ENCODE measurements at regions not wholly inside any gene's neighbourhood (a gene's known extent, or its start where the extent isn't known, plus 50 kb on each side); places are given as distances from the start of the nearest gene placed in this dataset.

- TF ChIP-seq MAX (IDR thresholded peaks at IDR 0.05; ENCODE audit: insufficient read depth, insufficient read length) (no peak), POLR2AphosphoS5 (IDR thresholded peaks at IDR 0.05; ENCODE audit: insufficient read depth, low read depth, low read length) (no peak), MYC (IDR thresholded peaks at IDR 0.05; ENCODE audit: low read depth, low read length) (no peak), POLR2A (IDR thresholded peaks at IDR 0.05; ENCODE audit: low read depth, low read length) (no peak)
- Histone ChIP-seq H3K9ac (replicated peaks; ENCODE audit: extremely low read depth, insufficient read depth, low read length) (no peak overlapping the region), H3K4me3 (replicated peaks in 1 of 3; ENCODE audit: insufficient read depth in 1 of 3, low read depth in 1 of 3, low read length in 3 of 3) (no peak overlapping the region), H2AFZ (ENCODE audit: low read depth, low read length) (no peak overlapping the region), H3K4me2 (ENCODE audit: insufficient read depth, low read length) (no peak overlapping the region), H3K79me2 (ENCODE audit: control insufficient read depth, insufficient read depth, low read length) (no peaks in the 10 kb centered on the region), H3K36me3 (ENCODE audit: control insufficient read depth in 2 of 2, extremely low read depth in 1 of 2, insufficient read depth in 2 of 2, low read length in 2 of 2) (no peaks in the 10 kb centered on the region), H3K9me1 (replicated peaks; ENCODE audit: control insufficient read depth, extremely low read depth, insufficient read depth, low read length) (no peaks in the 10 kb centered on the region), H3K4me1 (ENCODE audit: control insufficient read depth, extremely low read depth, insufficient read depth, low read length) (no peaks in the 10 kb centered on the region), H3K9me3 (replicated peaks; ENCODE audit: control insufficient read depth, insufficient read depth, low read length) (no peaks in the 10 kb centered on the region), H3K27ac (ENCODE audit: insufficient read depth, low read depth, low read length) (no peak overlapping the region), H3K27me3 (ENCODE audit: control insufficient read depth in 2 of 2, insufficient read depth in 2 of 2, low read length in 2 of 2) (no peaks in the 10 kb centered on the region), H4K20me1 (replicated peaks; ENCODE audit: control insufficient read depth, extremely low read depth, insufficient read depth, low read length) (no peaks in the 10 kb centered on the region)
- ChIA-PET POLR2A (no interaction called here), CTCF (interaction anchor here (0.6 kb wide), 1 partner anchor 157 kb away, joined by 3 read pairs; no protein-coding TSS in a partner anchor)
- no peak for FAIRE-seq
- BruUV-seq (replicated peaks) = no TSS peak
- DNase-seq (ENCODE audit: low read depth, low spot score) = no peak
- intact Hi-C loops (cut with micrococcal nuclease) = no loop called here
- dilution Hi-C loops (cut with MboI; ENCODE audit: extremely low pct_ligation_motif_present, low sequenced_read_pairs) = no loop called here
These were observed 189.2 kb upstream of the DMAC1 start for GRCh38 chr9:7988644-7989280.

- Histone ChIP-seq H3K4me1 (ENCODE audit: control insufficient read depth, extremely low read depth, insufficient read depth, low read length) (no peaks in the 10 kb centered on the region), H3K79me2 (ENCODE audit: control insufficient read depth, insufficient read depth, low read length) (no peaks in the 10 kb centered on the region), H3K27me3 (ENCODE audit: control insufficient read depth in 2 of 2, insufficient read depth in 2 of 2, low read length in 2 of 2) (no peaks in the 10 kb centered on the region), H3K36me3 (ENCODE audit: control insufficient read depth in 2 of 2, extremely low read depth in 1 of 2, insufficient read depth in 2 of 2, low read length in 2 of 2) (no peaks in the 10 kb centered on the region), H3K27ac (ENCODE audit: insufficient read depth, low read depth, low read length) (no peak overlapping the region), H3K9me1 (replicated peaks; ENCODE audit: control insufficient read depth, extremely low read depth, insufficient read depth, low read length) (no peaks in the 10 kb centered on the region), H3K9ac (replicated peaks; ENCODE audit: extremely low read depth, insufficient read depth, low read length) (no peak overlapping the region), H3K9me3 (replicated peaks; ENCODE audit: control insufficient read depth, insufficient read depth, low read length) (no peaks in the 10 kb centered on the region), H3K4me2 (ENCODE audit: insufficient read depth, low read length) (no peak overlapping the region), H2AFZ (ENCODE audit: low read depth, low read length) (no peak overlapping the region), H4K20me1 (replicated peaks; ENCODE audit: control insufficient read depth, extremely low read depth, insufficient read depth, low read length) (no peaks in the 10 kb centered on the region), H3K4me3 (replicated peaks in 1 of 3; ENCODE audit: insufficient read depth in 1 of 3, low read depth in 1 of 3, low read length in 3 of 3) (no peak overlapping the region)
- ChIA-PET CTCF (no interaction called here), POLR2A (no interaction called here)
- no peak for TF ChIP-seq POLR2A (IDR thresholded peaks at IDR 0.05; ENCODE audit: low read depth, low read length)
- TF ChIP-seq FOS (IDR thresholded peaks at IDR 0.05; ENCODE audit: borderline replicate concordance, insufficient read depth, low read length) = no peak
- TF ChIP-seq JUN (IDR thresholded peaks at IDR 0.05; ENCODE audit: borderline replicate concordance, insufficient read depth, insufficient read length, low read depth) = no peak
- TF ChIP-seq MAX (IDR thresholded peaks at IDR 0.05; ENCODE audit: insufficient read depth, insufficient read length) = no peak
- no peak for TF ChIP-seq POLR2AphosphoS5 (IDR thresholded peaks at IDR 0.05; ENCODE audit: insufficient read depth, low read depth, low read length)
- TF ChIP-seq MYC (IDR thresholded peaks at IDR 0.05; ENCODE audit: low read depth, low read length) = no peak
- TF ChIP-seq CTCF (IDR thresholded peaks at IDR 0.05; ENCODE audit: extremely low read depth in 1 of 2, insufficient read depth in 1 of 2, low read depth in 1 of 2, low read length in 2 of 2) = no peak
- no peak for TF ChIP-seq EZH2 (IDR thresholded peaks at IDR 0.05; ENCODE audit: borderline replicate concordance, low read depth, low read length, severe bottlenecking)
- TF ChIP-seq GATA2 (IDR thresholded peaks at IDR 0.05; ENCODE audit: insufficient read depth, insufficient read length, low read depth, low read length) = no peak
- intact Hi-C loops (cut with micrococcal nuclease) = no loop called here
- no peak for FAIRE-seq
- BruUV-seq (replicated peaks) = no TSS peak
- no peak for DNase-seq (ENCODE audit: low read depth, low spot score)
- dilution Hi-C loops (cut with MboI; ENCODE audit: extremely low pct_ligation_motif_present, low sequenced_read_pairs) = no loop called here
These were observed 185.1 kb upstream of the DMAC1 start for GRCh38 chr9:7984692-7985091.

Measured in endothelial cell of umbilical vein (primary cell).